ENCODE measurements at regions not wholly inside any gene's neighbourhood (a gene's known extent, or its start where the extent isn't known, plus 50 kb on each side); places are given as distances from the start of the nearest gene placed in this dataset.

DNA sequence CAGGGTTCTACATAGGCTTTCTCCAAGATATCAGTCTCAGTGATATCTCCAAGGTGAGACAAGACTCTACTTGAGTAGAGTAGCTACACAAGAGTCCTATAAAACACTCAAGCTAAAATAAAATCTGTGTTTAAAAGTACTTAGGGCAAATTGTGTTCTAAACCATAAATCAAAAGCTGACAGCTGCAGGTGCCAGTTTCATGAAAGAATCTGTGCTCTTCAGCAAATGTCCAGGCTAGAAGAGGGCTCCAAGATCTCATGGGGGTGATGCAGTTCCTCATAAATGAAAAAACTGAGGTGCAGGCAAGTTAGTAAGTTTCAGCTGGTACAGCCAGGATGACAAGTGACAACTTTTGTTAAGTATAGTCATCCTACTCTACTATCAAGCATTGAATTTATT, 142.8 kb upstream of the TNPO1 start:
- TF ChIP-seq POLR2A (IDR thresholded peaks at IDR 0.05) (no peak), POLR2AphosphoS5 (IDR thresholded peaks at IDR 0.05) (no peak)
- TF ChIP-seq, protein P1, sequence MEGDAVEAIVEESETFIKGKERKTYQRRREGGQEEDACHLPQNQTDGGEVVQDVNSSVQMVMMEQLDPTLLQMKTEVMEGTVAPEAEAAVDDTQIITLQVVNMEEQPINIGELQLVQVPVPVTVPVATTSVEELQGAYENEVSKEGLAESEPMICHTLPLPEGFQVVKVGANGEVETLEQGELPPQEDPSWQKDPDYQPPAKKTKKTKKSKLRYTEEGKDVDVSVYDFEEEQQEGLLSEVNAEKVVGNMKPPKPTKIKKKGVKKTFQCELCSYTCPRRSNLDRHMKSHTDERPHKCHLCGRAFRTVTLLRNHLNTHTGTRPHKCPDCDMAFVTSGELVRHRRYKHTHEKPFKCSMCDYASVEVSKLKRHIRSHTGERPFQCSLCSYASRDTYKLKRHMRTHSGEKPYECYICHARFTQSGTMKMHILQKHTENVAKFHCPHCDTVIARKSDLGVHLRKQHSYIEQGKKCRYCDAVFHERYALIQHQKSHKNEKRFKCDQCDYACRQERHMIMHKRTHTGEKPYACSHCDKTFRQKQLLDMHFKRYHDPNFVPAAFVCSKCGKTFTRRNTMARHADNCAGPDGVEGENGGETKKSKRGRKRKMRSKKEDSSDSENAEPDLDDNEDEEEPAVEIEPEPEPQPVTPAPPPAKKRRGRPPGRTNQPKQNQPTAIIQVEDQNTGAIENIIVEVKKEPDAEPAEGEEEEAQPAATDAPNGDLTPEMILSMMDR (IDR thresholded peaks at IDR 0.05), result no peak
